ENCODE measurements at regions not wholly inside any gene's neighbourhood (a gene's known extent, or its start where the extent isn't known, plus 50 kb on each side); places are given as distances from the start of the nearest gene placed in this dataset.

DNA sequence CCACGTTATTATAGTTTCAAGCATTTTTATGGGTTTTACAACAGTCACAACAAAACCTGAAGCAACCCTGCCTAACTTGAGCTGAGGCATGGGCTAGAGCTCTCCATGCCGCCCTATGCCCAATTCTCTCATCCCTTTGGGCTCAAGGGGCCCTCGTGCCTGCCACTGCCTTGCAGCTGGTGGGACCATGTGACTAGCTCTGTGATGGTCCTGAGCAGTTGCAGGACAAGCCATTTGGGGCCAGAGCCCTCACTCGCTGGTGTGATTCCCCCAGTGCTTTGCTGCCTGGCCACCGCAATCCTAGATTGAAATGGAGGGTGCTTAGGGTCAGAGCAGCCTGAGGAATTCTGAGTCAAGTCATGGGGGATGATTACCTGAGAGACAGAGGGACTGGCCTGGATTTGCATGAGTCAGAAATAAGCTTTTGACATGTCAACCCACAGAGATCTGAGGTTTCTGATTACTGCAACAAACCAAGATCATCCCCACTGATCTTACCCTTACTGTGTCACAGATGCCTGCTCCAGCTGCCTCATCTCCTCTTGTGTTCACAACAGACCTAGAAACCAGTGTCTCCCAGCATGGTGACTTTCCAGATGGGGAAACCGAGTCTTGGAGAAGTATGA is 323.7 kb downstream of the BRD1 start:
- no peaks in the 10 kb centered on the region for H3K9me2 ChIP-seq (replicated peaks; ENCODE audit: insufficient read depth, low read length)
- peak overlapping the region; percentile 75 for H3K9ac ChIP-seq (ENCODE audit: low read length)
- no peaks in the 10 kb centered on the region for H4K20me1 ChIP-seq (ENCODE audit: insufficient read depth, low read depth, low read length)
- no peak overlapping the region for H2AFZ ChIP-seq (ENCODE audit: low read length)
- peak; percentile 90 for DNase-seq
- H3K36me3 ChIP-seq (ENCODE audit: insufficient read depth, low read length) = no peaks in the 10 kb centered on the region
- no peaks in the 10 kb centered on the region for H3K27me3 ChIP-seq (ENCODE audit: low read length)
- peaks cover 70% of the 10 kb centered on the region for H3K4me1 ChIP-seq (ENCODE audit: low read length)
- no peaks in the 10 kb centered on the region; the same call in 1 of the 2 replicates for H3K9me3 ChIP-seq (ENCODE audit: low read length)
- H3K4me3 ChIP-seq (ENCODE audit: low read length) = peak overlapping the region; percentile 48
- H3K27ac ChIP-seq (ENCODE audit: low read length) = peak overlapping the region; percentile 98
- peak overlapping the region; percentile 69 for H3K4me2 ChIP-seq (ENCODE audit: low read depth, low read length, poor library complexity, severe bottlenecking)
- peaks cover 32% of the 10 kb centered on the region for H3K79me2 ChIP-seq (ENCODE audit: low read length)

DNA sequence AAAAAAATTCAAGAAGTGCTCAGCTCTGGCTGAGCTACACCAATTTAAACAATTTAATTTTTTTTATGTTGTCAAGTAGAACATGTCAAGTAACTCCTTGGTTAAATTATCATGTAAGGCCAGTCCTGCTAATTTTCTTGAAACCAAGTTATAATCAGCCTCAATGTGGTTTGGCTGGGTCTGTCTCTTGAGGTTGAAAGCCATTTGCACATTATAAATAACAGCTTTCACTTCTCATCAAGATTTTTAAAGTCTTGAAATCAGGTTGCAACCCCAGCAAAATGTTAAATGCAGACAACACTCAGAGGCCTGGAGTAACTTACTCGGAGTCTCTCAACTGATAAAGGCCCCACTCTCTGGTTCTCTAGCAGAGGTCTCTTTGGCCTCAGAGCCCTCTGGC is 324.4 kb downstream of the BRD1 start:
- Histone ChIP-seq H3K4me3 (ENCODE audit: low read length) (peak overlapping the region; percentile 48), H3K36me3 (ENCODE audit: insufficient read depth, low read length) (no peaks in the 10 kb centered on the region), H3K4me2 (ENCODE audit: low read depth, low read length, poor library complexity, severe bottlenecking) (peak overlapping the region; percentile 69), H3K4me1 (ENCODE audit: low read length) (peaks cover 73% of the 10 kb centered on the region), H3K9me3 (ENCODE audit: low read length) (no peaks in the 10 kb centered on the region; the same call in 1 of the 2 replicates), H3K9me2 (replicated peaks; ENCODE audit: insufficient read depth, low read length) (no peaks in the 10 kb centered on the region), H3K27me3 (ENCODE audit: low read length) (no peaks in the 10 kb centered on the region), H2AFZ (ENCODE audit: low read length) (no peak overlapping the region), H3K9ac (ENCODE audit: low read length) (peak overlapping the region; percentile 75), H3K79me2 (ENCODE audit: low read length) (peaks cover 39% of the 10 kb centered on the region), H3K27ac (ENCODE audit: low read length) (peak overlapping the region; percentile 98), H4K20me1 (ENCODE audit: insufficient read depth, low read depth, low read length) (no peaks in the 10 kb centered on the region)
- peak; percentile 92 for DNase-seq

DNA sequence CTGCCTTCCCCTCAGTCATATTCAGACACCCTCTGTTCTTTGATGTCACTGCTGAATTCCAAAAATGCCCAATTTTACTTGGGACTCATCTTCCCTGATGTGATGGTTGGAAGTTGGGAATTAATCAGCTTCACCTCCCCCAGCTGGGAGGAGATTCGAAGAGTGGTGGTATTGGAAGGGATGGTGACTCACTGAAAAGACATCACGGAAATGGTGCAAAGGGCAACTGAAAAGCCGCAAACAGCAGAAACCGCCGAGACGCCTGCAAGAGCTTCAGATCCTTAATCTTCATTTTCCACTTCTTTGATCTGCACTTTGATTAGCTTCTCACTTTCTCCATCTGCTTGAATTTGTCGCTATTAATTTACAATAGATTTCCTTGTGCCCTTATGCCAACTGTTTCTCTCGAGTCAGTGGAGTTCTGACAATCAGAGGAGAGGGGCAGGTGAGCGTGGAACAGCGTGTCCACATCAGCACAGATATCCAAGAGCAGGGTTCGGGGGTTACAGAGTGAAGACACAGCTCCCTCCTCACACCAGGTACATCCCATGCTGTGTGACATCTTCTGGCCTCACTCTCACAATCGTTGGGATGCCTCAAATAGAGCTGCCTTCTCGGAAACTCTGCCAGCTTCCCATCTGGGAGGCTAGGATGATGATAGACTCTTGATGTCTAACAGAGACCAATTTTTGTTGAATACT is 325.4 kb downstream of the BRD1 start:
- Histone ChIP-seq H3K79me2 (ENCODE audit: low read length) (peaks cover 45% of the 10 kb centered on the region), H3K27me3 (ENCODE audit: low read length) (no peaks in the 10 kb centered on the region), H3K4me2 (ENCODE audit: low read depth, low read length, poor library complexity, severe bottlenecking) (peak overlapping the region; percentile 69), H3K9ac (ENCODE audit: low read length) (peak overlapping the region; percentile 75), H4K20me1 (ENCODE audit: insufficient read depth, low read depth, low read length) (no peaks in the 10 kb centered on the region), H3K4me1 (ENCODE audit: low read length) (peaks cover 73% of the 10 kb centered on the region), H3K36me3 (ENCODE audit: insufficient read depth, low read length) (no peaks in the 10 kb centered on the region), H3K9me3 (ENCODE audit: low read length) (no peaks in the 10 kb centered on the region; the same call in 1 of the 2 replicates), H3K4me3 (ENCODE audit: low read length) (peak overlapping the region; percentile 48; the same call in 1 of the 2 replicates), H3K27ac (ENCODE audit: low read length) (peak overlapping the region; percentile 98), H3K9me2 (replicated peaks; ENCODE audit: insufficient read depth, low read length) (no peaks in the 10 kb centered on the region), H2AFZ (ENCODE audit: low read length) (no peak overlapping the region)
- DNase-seq = no peak

DNA sequence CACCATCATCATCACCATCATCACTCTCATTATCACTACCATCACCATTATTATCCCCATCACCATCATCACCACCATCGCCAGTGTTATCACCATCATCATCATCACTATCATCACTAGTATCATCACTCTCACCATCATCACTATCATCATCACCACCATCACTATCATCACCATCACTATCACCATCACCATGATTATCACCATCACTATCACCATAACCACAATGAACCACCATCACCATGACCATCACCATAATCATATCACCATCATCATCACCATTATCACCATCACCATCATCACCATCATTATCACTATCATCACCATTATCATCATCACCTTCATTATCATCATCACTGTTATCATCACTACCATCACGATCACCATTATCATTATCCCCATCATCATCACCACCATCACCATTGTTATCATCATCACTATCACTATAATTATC is 326.7 kb downstream of the BRD1 start:
- no peaks in the 10 kb centered on the region for H4K20me1 ChIP-seq (ENCODE audit: insufficient read depth, low read depth, low read length)
- no peak for DNase-seq
- no peaks in the 10 kb centered on the region for H3K27me3 ChIP-seq (ENCODE audit: low read length)
- no peaks in the 10 kb centered on the region; the same call in 1 of the 2 replicates for H3K9me3 ChIP-seq (ENCODE audit: low read length)
- no peaks in the 10 kb centered on the region for H3K9me2 ChIP-seq (replicated peaks; ENCODE audit: insufficient read depth, low read length)
- H3K4me2 ChIP-seq (ENCODE audit: low read depth, low read length, poor library complexity, severe bottlenecking) = no peak overlapping the region
- no peak overlapping the region for H2AFZ ChIP-seq (ENCODE audit: low read length)
- no peak overlapping the region for H3K4me3 ChIP-seq (ENCODE audit: low read length)
- no peaks in the 10 kb centered on the region for H3K36me3 ChIP-seq (ENCODE audit: insufficient read depth, low read length)
- H3K27ac ChIP-seq (ENCODE audit: low read length) = no peak overlapping the region
- H3K4me1 ChIP-seq (ENCODE audit: low read length) = peaks cover 68% of the 10 kb centered on the region
- no peak overlapping the region for H3K9ac ChIP-seq (ENCODE audit: low read length)
- peaks cover 50% of the 10 kb centered on the region for H3K79me2 ChIP-seq (ENCODE audit: low read length)

DNA sequence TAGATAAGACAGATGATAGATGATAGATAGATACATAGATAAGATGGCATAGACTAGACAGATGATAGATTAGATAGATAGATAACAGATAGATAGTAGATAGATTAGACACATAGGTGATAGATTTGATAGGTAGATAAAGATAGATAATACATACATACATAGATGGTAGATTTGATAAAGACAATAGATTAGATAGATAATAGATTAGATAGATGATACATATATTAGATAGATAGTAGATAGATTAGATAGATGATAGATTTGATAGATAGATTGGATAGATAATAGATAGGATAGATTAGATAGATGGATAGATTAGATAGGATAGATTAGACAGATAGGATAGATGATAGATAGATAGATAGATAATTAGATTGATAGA is 327.6 kb downstream of the BRD1 start:
- no peaks in the 10 kb centered on the region for H3K36me3 ChIP-seq (ENCODE audit: insufficient read depth, low read length)
- peaks cover 61% of the 10 kb centered on the region for H3K4me1 ChIP-seq (ENCODE audit: low read length)
- H3K27me3 ChIP-seq (ENCODE audit: low read length) = no peaks in the 10 kb centered on the region
- H3K9me2 ChIP-seq (replicated peaks; ENCODE audit: insufficient read depth, low read length) = no peaks in the 10 kb centered on the region
- peak overlapping the region; percentile 47; the same call in 1 of the 2 replicates for H3K9ac ChIP-seq (ENCODE audit: low read length)
- peak overlapping the region; percentile 61 for H3K4me2 ChIP-seq (ENCODE audit: low read depth, low read length, poor library complexity, severe bottlenecking)
- H3K27ac ChIP-seq (ENCODE audit: low read length) = peak overlapping the region; percentile 84
- H3K79me2 ChIP-seq (ENCODE audit: low read length) = peaks cover 52% of the 10 kb centered on the region
- H2AFZ ChIP-seq (ENCODE audit: low read length) = no peak overlapping the region
- peak overlapping the region; percentile 33 for H3K4me3 ChIP-seq (ENCODE audit: low read length)
- no peaks in the 10 kb centered on the region for H4K20me1 ChIP-seq (ENCODE audit: insufficient read depth, low read depth, low read length)
- no peak for DNase-seq
- no peaks in the 10 kb centered on the region; the same call in 1 of the 2 replicates for H3K9me3 ChIP-seq (ENCODE audit: low read length)

DNA sequence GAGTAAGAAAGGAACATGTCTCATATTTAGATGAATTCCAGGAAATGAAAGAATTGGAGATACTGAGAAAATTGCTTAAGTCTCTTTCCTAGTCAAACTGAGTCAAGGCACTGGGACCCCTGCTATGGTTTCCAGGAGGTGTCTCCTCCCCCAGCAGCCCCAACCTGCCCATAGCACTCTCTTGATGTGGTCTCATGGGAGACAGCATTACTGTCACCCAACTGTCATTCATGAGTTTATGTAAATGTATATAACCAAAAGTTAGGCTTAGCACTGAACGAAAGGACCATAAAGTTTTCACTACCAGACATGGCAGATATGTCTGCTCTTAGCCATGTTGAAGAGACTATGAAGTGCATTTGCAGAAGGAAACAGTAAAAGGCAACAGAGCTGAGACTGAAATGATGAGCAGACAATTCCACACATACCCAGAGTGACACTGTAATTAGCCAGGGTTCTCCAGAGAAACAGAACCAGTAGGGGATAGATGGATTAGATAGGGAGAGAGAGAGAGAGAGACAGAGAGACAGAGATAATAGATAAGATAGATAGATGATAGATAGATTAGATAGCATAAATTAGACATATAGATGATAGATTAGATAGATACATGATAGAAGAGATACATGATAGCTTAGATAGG is 328.1 kb downstream of the BRD1 start:
- H3K79me2 ChIP-seq (ENCODE audit: low read length) = peaks cover 56% of the 10 kb centered on the region
- no peaks in the 10 kb centered on the region; the same call in 1 of the 2 replicates for H3K9me3 ChIP-seq (ENCODE audit: low read length)
- peak; percentile 82 for DNase-seq
- no peak overlapping the region for H2AFZ ChIP-seq (ENCODE audit: low read length)
- peak overlapping the region; percentile 47 for H3K9ac ChIP-seq (ENCODE audit: low read length)
- H3K4me2 ChIP-seq (ENCODE audit: low read depth, low read length, poor library complexity, severe bottlenecking) = peak overlapping the region; percentile 61
- no peaks in the 10 kb centered on the region for H3K36me3 ChIP-seq (ENCODE audit: insufficient read depth, low read length)
- H3K9me2 ChIP-seq (replicated peaks; ENCODE audit: insufficient read depth, low read length) = no peaks in the 10 kb centered on the region
- H3K27me3 ChIP-seq (ENCODE audit: low read length) = no peaks in the 10 kb centered on the region
- H3K4me3 ChIP-seq (ENCODE audit: low read length) = peak overlapping the region; percentile 33
- peaks cover 55% of the 10 kb centered on the region for H3K4me1 ChIP-seq (ENCODE audit: low read length)
- peak overlapping the region; percentile 84 for H3K27ac ChIP-seq (ENCODE audit: low read length)
- H4K20me1 ChIP-seq (ENCODE audit: insufficient read depth, low read depth, low read length) = no peaks in the 10 kb centered on the region

DNA sequence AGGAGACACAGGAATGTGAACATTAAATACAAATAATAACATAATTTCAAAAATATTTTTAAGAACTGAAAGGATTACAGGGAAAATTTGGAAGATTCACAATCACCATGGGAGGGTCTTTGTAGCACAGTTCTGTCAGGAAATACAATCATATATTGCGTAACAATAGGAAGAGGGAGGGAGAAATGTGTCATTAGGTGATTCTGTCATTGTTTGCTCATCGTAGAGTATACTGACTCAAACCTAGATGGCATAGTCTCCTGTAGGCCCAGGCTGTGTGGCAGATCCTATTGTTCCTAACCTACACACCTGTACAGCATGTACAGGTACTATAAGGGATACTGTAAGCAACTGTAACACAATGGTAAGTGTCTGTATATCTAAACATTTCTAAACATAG is 330.4 kb downstream of the BRD1 start:
- Histone ChIP-seq H3K9ac (ENCODE audit: low read length) (no peak overlapping the region), H3K79me2 (ENCODE audit: low read length) (peaks cover 53% of the 10 kb centered on the region), H3K36me3 (ENCODE audit: insufficient read depth, low read length) (no peaks in the 10 kb centered on the region), H3K9me2 (replicated peaks; ENCODE audit: insufficient read depth, low read length) (no peaks in the 10 kb centered on the region), H3K4me1 (ENCODE audit: low read length) (peaks cover 32% of the 10 kb centered on the region), H3K27me3 (ENCODE audit: low read length) (no peaks in the 10 kb centered on the region), H3K27ac (ENCODE audit: low read length) (no peak overlapping the region), H4K20me1 (ENCODE audit: insufficient read depth, low read depth, low read length) (no peaks in the 10 kb centered on the region), H3K4me3 (ENCODE audit: low read length) (no peak overlapping the region), H3K9me3 (ENCODE audit: low read length) (no peaks in the 10 kb centered on the region; the same call in 1 of the 2 replicates), H2AFZ (ENCODE audit: low read length) (no peak overlapping the region), H3K4me2 (ENCODE audit: low read depth, low read length, poor library complexity, severe bottlenecking) (no peak overlapping the region)
- DNase-seq = no peak

DNA sequence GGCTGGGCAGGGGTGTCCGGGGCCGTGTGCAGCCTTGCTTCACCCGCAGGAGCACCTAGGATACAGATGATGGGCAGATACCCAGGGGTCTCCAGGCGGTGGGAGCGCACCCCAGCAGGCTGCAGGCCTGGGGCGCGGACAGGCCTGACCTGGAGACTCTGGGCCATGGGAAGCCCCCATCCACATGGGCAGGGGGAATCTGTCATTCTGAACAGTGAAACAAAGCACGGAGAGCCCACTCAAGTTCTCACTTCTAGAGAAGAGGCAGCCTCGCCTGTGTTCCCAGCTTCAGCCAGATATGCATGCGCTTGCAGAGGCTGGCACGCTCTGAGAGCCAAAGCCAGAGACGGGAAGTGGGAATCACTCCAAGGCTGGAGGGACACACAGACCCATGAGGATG is 333.1 kb downstream of the BRD1 start:
- no peaks in the 10 kb centered on the region for H3K9me3 ChIP-seq (ENCODE audit: low read length)
- no peaks in the 10 kb centered on the region for H3K36me3 ChIP-seq (ENCODE audit: insufficient read depth, low read length)
- H4K20me1 ChIP-seq (ENCODE audit: insufficient read depth, low read depth, low read length) = no peaks in the 10 kb centered on the region

More for the DNA sequence above, 333.1 kb downstream of the BRD1 start:
- DNase-seq = no peak
- no peaks in the 10 kb centered on the region for H3K27me3 ChIP-seq (ENCODE audit: low read length)
- H3K9ac ChIP-seq (ENCODE audit: low read length) = no peak overlapping the region
- H3K4me1 ChIP-seq (ENCODE audit: low read length) = peaks cover 9% of the 10 kb centered on the region
- no peak overlapping the region for H3K27ac ChIP-seq (ENCODE audit: low read length)
- H3K79me2 ChIP-seq (ENCODE audit: low read length) = peaks cover 30% of the 10 kb centered on the region
- H3K4me2 ChIP-seq (ENCODE audit: low read depth, low read length, poor library complexity, severe bottlenecking) = no peak overlapping the region
- H3K4me3 ChIP-seq (ENCODE audit: low read length) = no peak overlapping the region
- H2AFZ ChIP-seq (ENCODE audit: low read length) = no peak overlapping the region
- no peaks in the 10 kb centered on the region for H3K9me2 ChIP-seq (replicated peaks; ENCODE audit: insufficient read depth, low read length)

All from Karpas-422 (cell line).